ENCODE measurements at regions not wholly inside any gene's neighbourhood (a gene's known extent, or its start where the extent isn't known, plus 50 kb on each side); places are given as distances from the start of the nearest gene placed in this dataset.

DNA sequence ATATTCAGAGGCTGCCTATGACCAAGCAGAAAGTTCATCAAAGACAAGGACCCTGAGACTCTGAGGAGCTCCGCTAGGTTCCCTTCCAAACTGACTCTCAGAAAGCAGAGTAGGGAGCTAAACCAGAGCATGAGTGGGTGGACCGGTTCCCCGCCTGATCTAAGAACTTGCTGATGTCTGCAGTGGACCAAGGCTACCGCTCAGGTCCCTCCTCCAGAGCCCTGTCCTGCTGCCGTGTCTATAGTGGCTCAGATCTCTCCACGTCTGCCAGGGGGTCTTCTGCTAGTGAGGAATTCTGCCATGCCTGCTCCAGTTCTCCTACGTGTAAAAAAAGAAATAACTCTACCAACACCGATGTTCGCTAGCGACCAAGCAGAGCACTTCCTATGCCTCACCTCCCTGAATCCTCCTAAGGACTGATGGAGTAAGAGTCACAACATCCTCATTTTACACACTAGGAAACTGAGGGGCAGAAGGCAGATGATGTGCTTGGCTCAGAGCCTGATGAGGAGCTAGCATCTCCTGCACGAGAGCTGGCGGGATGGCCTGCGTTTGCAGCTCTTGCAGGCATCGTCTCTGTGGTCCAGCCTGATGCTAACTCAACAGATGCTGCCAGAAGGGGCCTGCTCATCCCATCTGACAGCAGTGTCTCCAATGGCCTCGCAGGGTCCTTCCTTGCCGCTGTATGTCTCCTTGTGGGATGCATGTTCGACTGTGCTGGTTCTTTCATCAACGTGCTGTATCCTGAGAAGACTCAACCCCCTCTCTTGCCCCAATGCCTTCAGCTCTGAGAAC, 265.5 kb downstream of the C16orf95 start:
- H3K27ac Mint-ChIP-seq: no peak overlapping the region
- H3K36me3 Mint-ChIP-seq: no peaks in the 10 kb centered on the region
- no peaks in the 10 kb centered on the region for H3K9me3 Mint-ChIP-seq (ENCODE audit: low read depth)
- peaks cover 16% of the 10 kb centered on the region for H3K27me3 Mint-ChIP-seq
- H3K4me3 Mint-ChIP-seq: no peak overlapping the region
- H3K4me1 Mint-ChIP-seq (ENCODE audit: low read depth): no peaks in the 10 kb centered on the region

DNA sequence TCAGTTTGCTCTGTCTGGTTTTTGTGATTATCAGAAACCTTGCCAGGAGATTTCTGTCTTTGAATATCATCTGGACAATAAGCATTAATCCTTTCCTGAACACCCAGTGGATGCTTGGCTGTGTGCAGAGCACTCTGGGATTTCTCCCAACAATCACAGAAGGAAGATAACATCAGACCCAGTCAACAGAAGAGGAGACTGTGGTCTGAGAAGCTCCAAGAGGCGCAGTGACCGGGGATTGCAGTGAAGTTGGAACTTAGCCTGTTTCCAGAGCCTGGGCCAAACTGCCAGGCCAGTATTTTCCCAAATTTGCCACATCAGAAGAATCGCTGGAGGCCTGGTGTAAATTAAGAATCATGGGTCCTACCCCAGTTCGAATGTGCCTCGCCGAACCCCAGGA, 264.7 kb downstream of the C16orf95 start:
- Mint-ChIP-seq H3K27ac (no peak overlapping the region), H3K4me1 (ENCODE audit: low read depth) (no peaks in the 10 kb centered on the region), H3K36me3 (no peaks in the 10 kb centered on the region), H3K27me3 (peaks cover 16% of the 10 kb centered on the region), H3K9me3 (ENCODE audit: low read depth) (no peaks in the 10 kb centered on the region), H3K4me3 (no peak overlapping the region)

DNA sequence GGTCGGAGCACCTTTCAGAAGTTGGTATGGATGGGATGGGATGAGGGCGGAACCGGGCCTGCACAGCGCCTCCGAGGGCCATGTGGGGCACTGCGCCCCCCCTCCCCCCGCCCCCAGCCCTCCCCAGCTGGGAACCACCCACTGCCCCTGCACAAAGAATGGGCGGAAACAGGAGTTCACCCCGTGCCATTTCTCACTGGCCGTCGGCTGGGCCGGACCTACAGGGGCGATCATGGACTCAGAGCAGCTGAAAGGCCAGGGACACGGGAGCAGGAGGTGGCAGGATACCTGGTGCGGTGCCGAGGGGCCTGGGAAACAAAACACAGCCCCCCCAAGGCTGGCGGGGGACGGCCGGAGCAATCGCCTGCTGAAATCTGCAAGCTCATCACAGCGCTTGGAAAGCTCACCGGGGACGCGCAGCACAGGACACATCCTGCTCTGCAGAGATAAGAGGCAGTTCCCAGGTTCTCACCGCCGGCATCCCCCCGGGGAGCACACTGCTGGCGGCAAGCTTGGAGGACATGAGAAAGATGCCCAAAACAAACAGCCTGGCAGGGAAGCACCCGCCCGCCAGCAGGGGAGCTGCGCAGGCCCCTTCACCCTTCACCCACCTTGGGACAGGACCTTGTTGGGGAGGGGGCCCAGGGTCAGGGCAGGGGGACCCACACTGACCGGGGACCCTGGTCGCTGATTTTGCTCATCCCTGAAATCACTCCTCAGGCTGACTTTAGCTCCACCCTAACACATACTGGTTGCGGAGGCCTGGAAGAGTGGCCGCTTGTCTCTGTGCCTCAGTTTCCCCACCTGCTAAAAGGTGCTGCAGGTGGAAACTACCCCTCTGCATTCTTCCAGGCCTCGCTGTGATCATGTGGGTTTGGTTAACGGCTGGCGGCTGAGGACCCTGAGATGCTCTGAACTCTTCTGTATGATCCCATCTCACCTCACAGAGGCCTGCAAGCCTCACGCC, 263.9 kb downstream of the C16orf95 start:
- no peaks in the 10 kb centered on the region for H3K4me1 Mint-ChIP-seq (ENCODE audit: low read depth)
- H3K27ac Mint-ChIP-seq: no peak overlapping the region
- H3K9me3 Mint-ChIP-seq (ENCODE audit: low read depth): no peaks in the 10 kb centered on the region
- H3K36me3 Mint-ChIP-seq: no peaks in the 10 kb centered on the region
- H3K4me3 Mint-ChIP-seq: no peak overlapping the region
- peaks cover 16% of the 10 kb centered on the region for H3K27me3 Mint-ChIP-seq

DNA sequence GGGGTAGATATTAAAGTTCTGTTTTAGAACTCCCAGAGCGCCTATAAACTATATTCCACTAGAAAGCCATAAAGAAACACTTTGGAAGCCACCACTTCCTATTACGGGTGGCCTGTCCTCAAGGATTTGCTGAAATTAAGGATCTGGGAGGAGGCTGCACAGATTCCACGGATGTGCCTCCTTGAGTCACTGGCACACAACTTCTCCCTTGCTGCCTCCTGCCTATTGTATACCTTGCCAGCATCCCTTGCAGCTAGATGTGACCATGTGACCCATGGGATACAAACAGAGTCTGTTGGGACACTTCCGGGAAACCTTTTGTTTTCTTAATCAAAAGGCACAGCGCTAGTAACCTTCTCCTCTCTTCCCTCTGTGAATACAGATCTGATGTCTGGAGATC, 263.0 kb downstream of the C16orf95 start:
- no peak overlapping the region for H3K4me3 Mint-ChIP-seq
- no peak overlapping the region for H3K27ac Mint-ChIP-seq
- H3K4me1 Mint-ChIP-seq (ENCODE audit: low read depth): no peaks in the 10 kb centered on the region
- H3K27me3 Mint-ChIP-seq: peaks cover 16% of the 10 kb centered on the region
- no peaks in the 10 kb centered on the region for H3K36me3 Mint-ChIP-seq
- no peaks in the 10 kb centered on the region for H3K9me3 Mint-ChIP-seq (ENCODE audit: low read depth)

DNA sequence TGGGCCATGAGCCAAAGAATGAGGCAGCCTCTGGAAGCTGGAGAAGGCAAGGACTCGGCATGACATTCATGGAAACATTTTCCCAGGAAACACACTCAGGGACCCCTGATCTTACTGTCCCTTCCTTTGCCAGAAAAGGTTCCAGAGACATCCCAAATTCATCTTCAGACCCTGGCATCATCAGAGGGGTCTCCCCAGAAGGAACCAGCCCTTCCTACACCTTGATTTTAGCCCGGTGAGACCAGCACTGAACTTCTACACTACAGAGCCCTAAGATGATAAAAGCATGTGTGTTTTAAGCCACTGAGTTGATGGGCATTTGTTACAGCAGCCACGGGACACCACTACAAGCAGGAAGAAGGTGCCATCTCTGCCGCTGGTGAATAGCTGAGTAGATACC, 262.3 kb downstream of the C16orf95 start:
- Mint-ChIP-seq H3K27ac (no peak overlapping the region), H3K9me3 (ENCODE audit: low read depth) (no peaks in the 10 kb centered on the region), H3K4me1 (ENCODE audit: low read depth) (no peaks in the 10 kb centered on the region), H3K36me3 (no peaks in the 10 kb centered on the region), H3K27me3 (peaks cover 18% of the 10 kb centered on the region), H3K4me3 (no peak overlapping the region)

DNA sequence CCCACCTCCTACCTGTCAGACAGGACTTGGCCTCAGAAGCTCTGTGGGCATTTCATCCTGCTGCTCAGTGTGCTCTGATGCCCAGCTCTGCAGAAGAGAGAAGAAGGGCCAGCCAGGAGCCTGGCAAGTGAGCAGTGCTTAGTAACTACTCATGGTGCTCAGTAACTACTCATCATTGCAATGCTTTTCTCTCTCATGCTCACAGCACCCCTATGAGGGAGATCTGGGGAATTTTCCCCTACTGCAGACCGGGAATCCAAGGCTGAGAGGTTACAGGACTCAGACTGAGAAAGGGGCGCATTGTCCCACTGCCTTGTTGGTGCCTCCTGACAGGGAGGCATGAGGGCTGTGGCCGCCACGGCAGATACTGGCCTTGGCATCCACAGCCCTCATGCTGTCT, 261.1 kb downstream of the C16orf95 start:
- H3K4me3 Mint-ChIP-seq: no peak overlapping the region
- no peak overlapping the region for H3K27ac Mint-ChIP-seq
- H3K36me3 Mint-ChIP-seq: no peaks in the 10 kb centered on the region
- no peaks in the 10 kb centered on the region for H3K4me1 Mint-ChIP-seq (ENCODE audit: low read depth)
- peaks cover 18% of the 10 kb centered on the region for H3K27me3 Mint-ChIP-seq
- H3K9me3 Mint-ChIP-seq (ENCODE audit: low read depth): no peaks in the 10 kb centered on the region

DNA sequence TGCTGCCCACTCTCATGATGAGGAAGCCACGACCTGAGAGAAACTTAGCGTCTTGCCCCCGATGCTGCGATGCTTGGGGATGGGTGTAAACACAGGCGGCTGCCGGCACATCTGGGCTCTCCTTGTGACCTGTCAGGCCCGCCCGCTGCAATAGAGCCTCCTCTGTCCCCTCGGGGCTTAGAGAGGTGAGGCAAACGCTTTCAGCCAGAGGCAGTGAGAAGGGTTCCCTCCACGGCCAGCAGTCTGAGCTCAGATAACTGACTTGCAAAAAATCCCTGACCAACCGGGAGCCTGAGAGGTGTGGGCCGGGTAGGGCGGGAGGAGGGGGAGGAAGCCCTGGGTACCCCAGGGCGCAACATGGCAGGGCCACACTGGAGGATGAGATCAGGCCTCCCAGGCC, 260.6 kb downstream of the C16orf95 start:
- Mint-ChIP-seq H3K9me3 (ENCODE audit: low read depth) (no peaks in the 10 kb centered on the region), H3K4me3 (no peak overlapping the region), H3K27me3 (peaks cover 18% of the 10 kb centered on the region), H3K36me3 (no peaks in the 10 kb centered on the region), H3K27ac (no peak overlapping the region), H3K4me1 (ENCODE audit: low read depth) (no peaks in the 10 kb centered on the region)

DNA sequence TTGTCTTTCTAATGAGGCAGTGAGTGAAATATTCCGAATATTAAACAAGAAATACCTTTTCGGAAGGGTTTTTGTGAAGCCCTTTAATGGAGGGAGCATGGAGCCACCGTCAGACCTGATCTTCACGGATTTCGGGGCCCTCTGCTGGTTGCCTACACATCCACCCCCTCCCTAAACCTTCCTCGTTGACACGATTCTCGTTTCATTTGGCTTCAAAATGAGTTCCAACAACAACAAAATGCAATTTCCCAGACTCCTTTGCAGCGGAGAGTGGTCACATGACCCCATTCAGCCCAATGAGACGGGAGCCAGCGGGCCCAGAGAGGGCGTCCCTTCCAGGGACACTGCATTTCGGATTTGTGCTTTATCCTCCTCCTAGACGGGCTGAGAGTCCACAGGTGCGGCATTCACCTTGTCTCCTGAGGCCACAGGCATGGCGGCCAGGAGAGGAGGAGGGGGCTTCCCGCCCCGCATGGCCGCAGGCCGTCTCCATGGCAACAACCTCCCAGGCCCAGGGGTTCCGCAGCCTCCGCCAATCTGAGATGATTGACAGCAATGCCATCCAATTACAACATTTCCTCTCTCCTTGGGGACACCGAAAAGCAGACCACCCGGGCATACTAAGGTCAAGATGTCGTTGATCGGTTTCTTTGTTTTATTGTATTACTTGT, 259.8 kb downstream of the C16orf95 start:
- H3K36me3 Mint-ChIP-seq: no peaks in the 10 kb centered on the region
- H3K9me3 Mint-ChIP-seq (ENCODE audit: low read depth): no peaks in the 10 kb centered on the region
- no peak overlapping the region for H3K27ac Mint-ChIP-seq
- H3K4me1 Mint-ChIP-seq (ENCODE audit: low read depth): no peaks in the 10 kb centered on the region
- peaks cover 16% of the 10 kb centered on the region for H3K27me3 Mint-ChIP-seq
- H3K4me3 Mint-ChIP-seq: no peak overlapping the region

DNA sequence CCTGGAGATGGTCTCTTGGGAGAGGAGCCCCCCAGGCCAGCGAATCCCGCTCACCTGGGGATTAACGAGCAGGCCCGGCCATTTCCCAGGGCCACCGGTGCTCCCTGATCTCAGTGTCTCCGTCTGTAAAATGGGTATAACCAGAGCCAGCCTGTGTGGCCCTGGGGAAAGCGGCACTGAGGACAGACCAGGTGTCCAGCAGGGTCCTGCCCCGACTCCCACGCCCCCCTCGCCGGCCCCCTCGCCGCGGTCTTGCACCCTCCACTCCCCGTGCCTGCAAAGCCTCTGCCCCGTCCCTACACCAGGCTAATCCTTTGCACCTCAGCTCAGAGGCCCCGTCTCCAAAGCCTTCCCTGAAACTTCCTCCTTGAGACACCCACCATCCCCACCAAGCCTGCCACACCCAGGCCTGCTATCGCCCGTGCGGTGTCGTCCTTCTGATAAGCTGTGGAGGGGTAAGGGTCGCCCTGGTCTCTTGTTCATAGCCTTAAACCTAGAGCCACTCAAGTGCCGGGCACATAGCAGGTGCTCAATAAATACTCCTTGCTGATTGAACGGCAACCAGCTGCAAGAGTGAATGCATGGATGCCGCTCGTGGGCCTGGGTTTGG, 259.1 kb downstream of the C16orf95 start:
- no peak overlapping the region for H3K27ac Mint-ChIP-seq
- H3K4me1 Mint-ChIP-seq (ENCODE audit: low read depth): no peaks in the 10 kb centered on the region
- no peak overlapping the region for H3K4me3 Mint-ChIP-seq
- no peaks in the 10 kb centered on the region for H3K9me3 Mint-ChIP-seq (ENCODE audit: low read depth)
- H3K36me3 Mint-ChIP-seq: no peaks in the 10 kb centered on the region
- H3K27me3 Mint-ChIP-seq: peaks cover 15% of the 10 kb centered on the region

DNA sequence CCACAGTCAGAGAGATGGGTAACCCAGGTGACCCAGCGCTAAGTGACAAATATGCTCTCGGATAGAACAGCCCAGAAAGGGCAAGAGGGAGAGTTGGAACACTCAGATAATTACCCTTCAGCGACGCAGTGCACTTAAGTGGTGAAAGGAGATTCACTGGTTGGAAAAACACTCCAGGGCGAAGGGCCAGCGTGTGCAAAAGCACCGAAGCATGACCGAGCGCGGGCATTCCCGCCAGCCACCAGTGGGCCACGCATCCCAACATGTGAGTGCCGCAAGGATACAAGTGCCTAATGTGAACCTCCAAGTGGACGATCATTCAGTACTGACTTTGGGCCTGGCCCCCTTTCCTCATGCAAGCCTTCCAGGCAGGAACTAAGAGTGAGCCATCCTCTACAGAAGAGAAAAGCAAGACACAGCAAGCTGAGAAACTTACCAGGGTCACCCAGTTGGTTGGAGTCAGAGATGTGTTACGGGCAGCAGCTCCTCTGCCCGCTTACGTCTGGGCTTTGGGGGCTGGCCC, 258.4 kb downstream of the C16orf95 start:
- Mint-ChIP-seq H3K36me3 (no peaks in the 10 kb centered on the region), H3K27me3 (peaks cover 17% of the 10 kb centered on the region), H3K27ac (no peak overlapping the region), H3K9me3 (ENCODE audit: low read depth) (no peaks in the 10 kb centered on the region), H3K4me3 (no peak overlapping the region), H3K4me1 (ENCODE audit: low read depth) (no peaks in the 10 kb centered on the region)

DNA sequence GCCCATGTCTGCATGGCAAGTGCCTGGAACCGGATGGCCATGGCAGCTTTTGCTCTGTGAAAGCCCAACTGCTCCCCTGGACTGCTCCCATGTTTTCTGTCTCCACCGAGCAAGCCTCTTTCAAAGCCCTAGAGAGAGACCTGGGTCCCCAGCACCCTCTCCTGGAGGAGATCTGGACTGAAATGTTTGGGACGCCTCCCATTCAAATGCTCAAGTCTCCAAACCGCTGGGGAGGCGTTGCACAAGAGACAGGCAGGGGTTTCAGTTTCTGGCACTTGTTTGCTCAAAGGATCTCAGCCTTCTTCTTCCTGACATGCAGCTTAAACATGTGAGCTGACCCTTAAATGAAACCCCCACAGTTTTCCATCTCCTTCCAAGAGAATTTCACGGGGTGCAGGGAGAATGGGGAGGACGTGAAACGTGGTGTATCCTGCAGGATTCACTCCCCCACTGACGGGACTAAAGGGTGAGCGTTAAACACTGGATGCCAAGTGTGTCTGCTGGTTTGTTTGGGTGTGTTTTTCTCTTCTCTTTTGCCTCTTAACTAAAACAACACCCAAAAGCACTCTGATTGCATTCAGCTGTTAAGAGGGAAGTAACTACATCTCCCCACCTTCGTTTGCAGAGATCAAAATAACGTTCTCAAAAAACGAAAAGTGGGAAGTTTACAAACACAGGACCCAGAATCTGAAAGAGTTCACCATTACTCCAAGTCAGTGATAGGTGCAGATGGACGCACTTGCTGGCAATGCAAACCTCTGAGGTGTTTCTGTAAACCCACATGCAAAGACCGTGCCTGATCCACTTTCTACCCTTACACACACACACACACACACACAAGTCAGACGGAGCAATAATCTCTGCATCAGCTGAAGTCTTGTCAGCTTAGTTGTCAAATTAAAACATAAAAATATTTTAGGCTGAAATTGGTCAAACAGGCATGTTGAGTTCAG, 256.9 kb downstream of the C16orf95 start:
- Mint-ChIP-seq H3K4me1 (ENCODE audit: low read depth) (peaks cover 3% of the 10 kb centered on the region), H3K9me3 (ENCODE audit: low read depth) (no peaks in the 10 kb centered on the region), H3K4me3 (no peak overlapping the region), H3K36me3 (no peaks in the 10 kb centered on the region), H3K27ac (no peak overlapping the region), H3K27me3 (peaks cover 13% of the 10 kb centered on the region)

DNA sequence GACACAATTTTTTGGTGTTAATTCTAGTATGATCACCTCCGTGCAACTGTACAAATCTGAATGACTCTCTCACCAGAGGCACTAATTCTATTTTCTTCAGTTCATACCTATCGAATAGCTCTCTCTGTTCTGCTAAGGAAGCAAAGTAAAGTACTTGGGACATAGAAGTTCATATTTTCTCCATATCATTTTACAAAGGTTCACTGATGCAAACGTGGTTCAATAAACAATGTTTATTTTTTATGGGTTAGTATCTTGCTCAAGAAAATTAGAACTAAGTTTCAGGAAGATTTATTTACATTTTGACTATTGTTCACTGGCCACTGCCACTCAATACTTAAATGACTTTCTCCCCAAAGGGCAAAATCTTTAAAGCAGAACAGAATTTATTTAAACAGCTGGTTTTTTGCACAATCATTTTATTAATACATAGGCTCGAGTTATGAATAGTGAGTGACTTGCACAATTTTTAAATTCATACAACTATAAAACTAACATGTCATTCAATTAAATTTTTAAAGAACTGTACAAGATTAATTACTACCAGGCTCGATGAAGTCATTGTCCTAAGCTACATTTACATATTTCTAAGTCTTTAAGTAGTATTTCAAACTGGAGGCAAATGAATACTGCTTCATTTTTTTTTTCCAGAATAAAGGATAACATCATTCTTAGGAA, 255.8 kb downstream of the C16orf95 start:
- Mint-ChIP-seq H3K27ac (no peak overlapping the region), H3K4me1 (ENCODE audit: low read depth) (peaks cover 3% of the 10 kb centered on the region), H3K4me3 (no peak overlapping the region), H3K27me3 (peaks cover 18% of the 10 kb centered on the region), H3K36me3 (no peaks in the 10 kb centered on the region), H3K9me3 (ENCODE audit: low read depth) (no peaks in the 10 kb centered on the region)
